Adrenal gland (tissue), 9 donors: ENCODE measurements at regions not wholly inside any gene's neighbourhood (a gene's known extent, or its start where the extent isn't known, plus 50 kb on each side); places are given as distances from the start of the nearest gene placed in this dataset.

Experiments used
- DNase-seq, 7 donors: peaks; one replicate each; pipeline ENCODE4 v3.0.0-alpha.2; 2019 to 2020
- H3K27ac ChIP-seq, 5 donors: fragments of 200-600 bp; sonication (generic) in 4 of 5; 1 replicate in 3 of 5; 2 replicates in 2 of 5; pipeline versions ENCODE4 v1.5.1 to v1.8.0; 2016 to 2020; ENCODE audit warnings: mild to moderate bottlenecking in 1 of 5
- H3K27me3 ChIP-seq: fragments of 200-600 bp; 2 replicates; pipeline ENCODE4 v1.8.0; 2021
- H3K36me3 ChIP-seq, 2 donors: fragments of 200-600 bp; replicated peaks in 1 of 2; 1 replicate in 1 of 2; 2 replicates in 1 of 2; pipeline versions ENCODE4 v1.5.1 to v1.8.0; 2018 to 2022
- H3K4me1 ChIP-seq, 2 donors: fragments of 200-600 bp; replicated peaks in 1 of 2; 1 replicate in 1 of 2; 2 replicates in 1 of 2; pipeline versions ENCODE4 v1.5.1 to v1.8.0; 2018 to 2021
- H3K4me3 ChIP-seq, 4 donors: fragments of 200-600 bp; sonication (generic) in 3 of 4; one replicate each; pipeline ENCODE4 v1.5.1; 2016 to 2018
- H3K9me3 ChIP-seq, 3 donors: fragments of 200-600 bp; sonication (generic) in 1 of 3; replicated peaks in 1 of 3; 1 replicate in 2 of 3; 2 replicates in 1 of 3; pipeline versions ENCODE4 v1.5.1 to v1.8.0; 2016 to 2021
- POLR2A ChIP-seq, 2 donors: fragments of 450-650 bp; IDR thresholded peaks; one replicate each; pipeline ENCODE4 v1.6.1; 2017; ENCODE audit warnings: antibody characterized with exemption in 2 of 2, mild to moderate bottlenecking in 2 of 2, moderate library complexity in 1 of 2
- WGBS, 4 donors: extraction: QIAGEN DNeasy Blood & Tissue Kit in 2 of 4; methylation state at CpG; one replicate each; pipeline versions ENCODE4 v1.1.5 to v1.1.7; 2013 to 2017; 5-methylcytosine and 5-hydroxymethylcytosine counted together
- intact Hi-C, 2 donors: fragments of 100-400 bp; cut with DNase I; formaldehyde crosslinking; loops; one replicate each; pipeline versions ENCODE4 v1.14.1 to v1.15.0; 2022 to 2023
- TF ChIP-seq, protein P1 (sequence below), 6 experiments: fragments of 450-650 bp in 4 of 6; fragments of 200-600 bp in 2 of 6; sonication (generic) in 1 of 6; IDR thresholded peaks; 1 replicate in 5 of 6; 2 replicates in 1 of 6; pipeline versions ENCODE4 v1.5.1 to v1.8.0; 2016 to 2021; ENCODE audit warnings: antibody characterized with exemption in 6 of 6, mild to moderate bottlenecking in 2 of 6, moderate library complexity in 1 of 6
- donor health status: healthy with polysubstance abuse.
- donor health status: Bipolar disorder and iron deficiency.
- donor health status: DM: yes; HTN: yes; CAD: no.
- donor health status: DM: no; HTN: no; CAD: no.
- donor health status: DM: no; HTN: no; CAD: no.

- Histone ChIP-seq H3K4me3 (no peak overlapping the region), H3K27ac (no peak overlapping the region), H3K27me3 (no peaks in the 10 kb centered on the region), H3K36me3 (no peaks in the 10 kb centered on the region), H3K4me1 (no peaks in the 10 kb centered on the region), H3K9me3 (no peaks in the 10 kb centered on the region)
- DNase-seq: no peak
- intact Hi-C loops: no loop called here
- no peak for TF ChIP-seq POLR2A (IDR thresholded peaks at IDR 0.05)
- TF ChIP-seq, protein P1, sequence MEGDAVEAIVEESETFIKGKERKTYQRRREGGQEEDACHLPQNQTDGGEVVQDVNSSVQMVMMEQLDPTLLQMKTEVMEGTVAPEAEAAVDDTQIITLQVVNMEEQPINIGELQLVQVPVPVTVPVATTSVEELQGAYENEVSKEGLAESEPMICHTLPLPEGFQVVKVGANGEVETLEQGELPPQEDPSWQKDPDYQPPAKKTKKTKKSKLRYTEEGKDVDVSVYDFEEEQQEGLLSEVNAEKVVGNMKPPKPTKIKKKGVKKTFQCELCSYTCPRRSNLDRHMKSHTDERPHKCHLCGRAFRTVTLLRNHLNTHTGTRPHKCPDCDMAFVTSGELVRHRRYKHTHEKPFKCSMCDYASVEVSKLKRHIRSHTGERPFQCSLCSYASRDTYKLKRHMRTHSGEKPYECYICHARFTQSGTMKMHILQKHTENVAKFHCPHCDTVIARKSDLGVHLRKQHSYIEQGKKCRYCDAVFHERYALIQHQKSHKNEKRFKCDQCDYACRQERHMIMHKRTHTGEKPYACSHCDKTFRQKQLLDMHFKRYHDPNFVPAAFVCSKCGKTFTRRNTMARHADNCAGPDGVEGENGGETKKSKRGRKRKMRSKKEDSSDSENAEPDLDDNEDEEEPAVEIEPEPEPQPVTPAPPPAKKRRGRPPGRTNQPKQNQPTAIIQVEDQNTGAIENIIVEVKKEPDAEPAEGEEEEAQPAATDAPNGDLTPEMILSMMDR (IDR thresholded peaks at IDR 0.05): no peak
- 67 to 76% (median 71%) methylated on average over 2 to 5 of the region's 5 CpGs for WGBS, 4 donors
Measured at GRCh38 chrX:20317873-20318272, 51.2 kb upstream of the RPS6KA3 start.
